ENCODE measurements at regions not wholly inside any gene's neighbourhood (a gene's known extent, or its start where the extent isn't known, plus 50 kb on each side); places are given as distances from the start of the nearest gene placed in this dataset.

DNA sequence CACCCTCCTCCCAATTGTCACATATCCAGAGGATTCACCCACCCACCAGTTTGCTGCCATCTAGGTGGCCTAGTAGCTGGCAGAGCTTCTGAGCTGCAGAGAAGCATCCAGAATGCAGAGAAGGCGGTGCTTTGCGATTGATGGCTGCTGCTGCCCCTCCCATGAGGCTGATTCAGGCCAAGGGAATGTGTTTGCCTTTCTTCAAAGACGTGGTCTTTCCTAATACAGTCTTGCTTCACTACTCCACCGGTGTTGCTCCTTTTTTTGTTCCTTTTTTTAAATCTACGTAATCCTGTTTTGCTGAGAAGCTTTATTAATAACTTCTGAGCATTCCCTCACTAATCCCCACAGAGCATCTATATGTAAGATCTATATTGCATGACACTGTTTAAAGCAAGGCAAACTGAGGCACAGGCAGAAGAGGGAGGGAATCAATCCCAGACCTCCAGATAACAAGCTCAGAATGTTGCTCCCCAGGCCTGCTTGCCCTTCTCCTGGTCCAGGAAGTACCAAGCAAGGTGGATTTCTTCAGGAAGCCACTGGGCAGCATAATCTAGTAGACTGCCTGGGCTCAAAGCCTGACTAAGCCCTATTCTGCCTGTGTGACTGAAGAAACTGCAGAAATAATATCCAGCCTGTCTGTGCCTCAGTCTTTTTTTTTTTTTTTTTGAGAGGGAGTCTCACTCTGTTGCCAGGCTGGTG lies 275.5 kb upstream of the FMN2 start:
- no peak overlapping the region for H3K4me3 ChIP-seq (ENCODE audit: low read depth, low read length)
- TF ChIP-seq, protein P1, sequence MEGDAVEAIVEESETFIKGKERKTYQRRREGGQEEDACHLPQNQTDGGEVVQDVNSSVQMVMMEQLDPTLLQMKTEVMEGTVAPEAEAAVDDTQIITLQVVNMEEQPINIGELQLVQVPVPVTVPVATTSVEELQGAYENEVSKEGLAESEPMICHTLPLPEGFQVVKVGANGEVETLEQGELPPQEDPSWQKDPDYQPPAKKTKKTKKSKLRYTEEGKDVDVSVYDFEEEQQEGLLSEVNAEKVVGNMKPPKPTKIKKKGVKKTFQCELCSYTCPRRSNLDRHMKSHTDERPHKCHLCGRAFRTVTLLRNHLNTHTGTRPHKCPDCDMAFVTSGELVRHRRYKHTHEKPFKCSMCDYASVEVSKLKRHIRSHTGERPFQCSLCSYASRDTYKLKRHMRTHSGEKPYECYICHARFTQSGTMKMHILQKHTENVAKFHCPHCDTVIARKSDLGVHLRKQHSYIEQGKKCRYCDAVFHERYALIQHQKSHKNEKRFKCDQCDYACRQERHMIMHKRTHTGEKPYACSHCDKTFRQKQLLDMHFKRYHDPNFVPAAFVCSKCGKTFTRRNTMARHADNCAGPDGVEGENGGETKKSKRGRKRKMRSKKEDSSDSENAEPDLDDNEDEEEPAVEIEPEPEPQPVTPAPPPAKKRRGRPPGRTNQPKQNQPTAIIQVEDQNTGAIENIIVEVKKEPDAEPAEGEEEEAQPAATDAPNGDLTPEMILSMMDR (IDR thresholded peaks at IDR 0.05; ENCODE audit: borderline replicate concordance, insufficient read depth, low read depth, low read length): no peak

DNA sequence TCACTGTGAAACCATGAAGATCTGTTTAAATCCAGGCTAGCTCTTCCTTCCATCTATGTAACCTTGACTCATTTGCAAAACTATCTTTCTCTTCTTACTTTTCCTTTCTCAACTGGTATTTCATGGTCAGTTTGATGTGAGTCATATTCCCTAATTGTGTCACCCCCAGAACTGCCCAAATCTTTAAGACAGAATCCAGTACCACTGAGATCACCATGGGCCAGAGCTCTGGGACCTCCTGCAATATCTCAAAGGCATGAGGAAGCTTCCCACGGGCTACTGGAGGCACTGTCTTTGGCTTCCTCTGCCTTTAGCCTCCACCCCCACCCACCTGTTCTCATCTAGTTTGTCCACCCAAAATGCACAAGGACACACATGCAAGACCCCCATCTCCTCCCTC lies 274.4 kb upstream of the FMN2 start:
- H3K4me3 ChIP-seq (ENCODE audit: low read depth, low read length): no peak overlapping the region
- TF ChIP-seq, protein P1 (IDR thresholded peaks at IDR 0.05; ENCODE audit: borderline replicate concordance, insufficient read depth, low read depth, low read length): no peak

DNA sequence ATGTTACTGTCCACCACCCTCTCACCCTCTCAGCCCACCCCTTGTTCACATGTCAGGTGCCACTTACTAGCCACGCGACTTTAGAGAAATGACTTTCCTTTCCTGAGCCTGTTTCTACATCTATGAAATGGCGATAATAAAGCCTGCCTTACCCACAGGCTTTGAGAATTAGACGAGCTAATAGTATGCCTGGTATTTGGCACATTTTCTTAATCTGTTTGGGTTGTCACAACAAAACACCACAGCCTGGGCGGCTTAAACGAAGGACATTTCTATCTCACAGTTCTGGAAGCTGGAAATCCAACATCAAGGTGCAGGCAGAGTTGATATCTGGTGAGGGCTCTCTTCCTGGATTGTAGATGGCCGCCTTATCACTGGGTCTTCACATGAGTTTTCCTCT lies 273.9 kb upstream of the FMN2 start:
- TF ChIP-seq, protein P1 (IDR thresholded peaks at IDR 0.05; ENCODE audit: borderline replicate concordance, insufficient read depth, low read depth, low read length): no peak
- H3K4me3 ChIP-seq (ENCODE audit: low read depth, low read length): no peak overlapping the region

DNA sequence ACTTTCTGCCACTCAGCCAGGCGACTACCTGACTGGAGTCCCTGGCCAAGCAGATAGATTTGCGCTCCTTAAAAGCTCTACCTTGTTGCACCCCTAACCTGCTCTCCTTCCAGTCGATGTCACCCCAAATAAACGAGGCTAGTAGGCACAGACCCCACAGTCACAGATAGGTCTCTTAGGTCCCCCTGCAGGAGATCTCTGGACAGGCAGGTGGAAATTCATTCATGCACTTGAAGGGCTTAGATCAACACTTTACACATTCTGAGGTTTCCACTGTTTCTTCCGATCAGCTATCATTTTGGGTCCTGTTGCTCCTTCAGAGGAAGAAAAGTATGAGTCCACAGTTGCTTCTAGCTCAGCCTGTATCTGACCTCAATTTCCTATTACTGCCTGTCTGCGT lies 272.6 kb upstream of the FMN2 start:
- H3K4me3 ChIP-seq (ENCODE audit: low read depth, low read length): no peak overlapping the region
- TF ChIP-seq, protein P1 (IDR thresholded peaks at IDR 0.05; ENCODE audit: borderline replicate concordance, insufficient read depth, low read depth, low read length): no peak

DNA sequence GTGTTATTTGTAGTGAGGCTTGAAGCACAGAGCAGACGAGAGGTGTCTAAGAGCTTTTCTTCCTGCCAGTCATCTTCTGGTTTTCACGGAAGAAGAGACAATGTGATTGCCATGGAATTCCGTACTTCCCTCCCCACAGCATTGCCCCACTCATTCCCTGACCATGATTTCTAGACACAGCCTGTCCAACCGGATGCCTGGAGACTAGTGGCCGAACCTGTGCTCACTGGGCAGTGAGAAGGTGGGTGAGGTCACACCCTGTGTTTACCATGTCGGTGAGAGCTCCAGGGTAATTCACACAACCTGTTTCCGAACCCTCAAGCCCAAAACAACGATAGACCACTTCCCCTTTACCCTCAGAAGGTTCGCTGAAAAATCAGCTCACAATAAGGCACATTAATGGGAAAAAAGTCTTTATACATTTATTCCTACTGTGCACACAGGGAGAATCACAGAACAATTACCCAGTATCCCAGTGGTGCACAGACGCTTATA lies 271.9 kb upstream of the FMN2 start:
- TF ChIP-seq, protein P1 (IDR thresholded peaks at IDR 0.05; ENCODE audit: borderline replicate concordance, insufficient read depth, low read depth, low read length): no peak
- H3K4me3 ChIP-seq (ENCODE audit: low read depth, low read length): no peak overlapping the region

DNA sequence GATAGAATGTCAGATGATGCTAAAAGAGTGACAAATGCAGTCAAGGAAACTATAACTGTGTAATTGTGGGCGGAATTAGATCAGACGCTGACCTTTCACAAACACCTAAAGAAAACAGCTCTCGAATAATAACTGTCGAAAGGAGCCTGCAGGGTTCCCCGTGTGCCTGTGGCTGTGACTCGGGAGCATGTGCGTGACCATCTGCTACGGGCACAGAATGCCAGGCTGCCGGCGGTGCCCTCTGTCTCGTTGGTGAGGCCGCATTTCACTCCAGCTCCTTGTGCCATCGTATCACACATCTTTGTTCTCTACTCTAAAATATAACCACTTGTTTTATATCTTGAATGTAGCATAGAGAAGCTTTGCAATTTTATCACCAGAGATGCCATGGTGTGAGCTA lies 267.8 kb upstream of the FMN2 start:
- TF ChIP-seq, protein P1 (IDR thresholded peaks at IDR 0.05; ENCODE audit: borderline replicate concordance, insufficient read depth, low read depth, low read length): no peak
- H3K4me3 ChIP-seq (ENCODE audit: low read depth, low read length): no peak overlapping the region

DNA sequence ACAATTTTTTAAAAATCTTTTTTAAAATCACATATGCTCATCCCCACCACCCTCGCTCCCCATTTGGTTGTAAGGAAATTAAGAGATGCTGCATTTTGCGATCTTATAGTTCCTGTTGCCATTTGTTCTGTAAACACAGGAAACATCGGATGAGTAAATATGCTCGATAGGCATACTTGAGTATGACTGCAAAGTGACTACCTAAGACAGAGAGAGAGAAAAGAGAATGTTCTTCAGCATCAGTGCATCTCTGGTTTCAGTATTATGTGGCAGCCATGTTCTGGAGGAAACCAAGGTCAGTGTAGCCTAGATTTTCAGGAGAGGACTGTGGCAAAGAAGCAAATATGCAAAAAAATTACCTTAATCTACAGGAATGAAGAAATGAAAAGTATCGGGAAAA lies 265.5 kb upstream of the FMN2 start:
- no peak overlapping the region for H3K4me3 ChIP-seq (ENCODE audit: low read depth, low read length)
- TF ChIP-seq, protein P1 (IDR thresholded peaks at IDR 0.05; ENCODE audit: borderline replicate concordance, insufficient read depth, low read depth, low read length): no peak

All from GM12875 (cell line).